DMS79 treated with DMSO at 0.1 percent for 48 hours (cell line): ENCODE measurements at regions not wholly inside any gene's neighbourhood (a gene's known extent, or its start where the extent isn't known, plus 50 kb on each side); places are given as distances from the start of the nearest gene placed in this dataset.

ENCODE experiments used
- DNase-seq: peaks from one replicate; lab custom pipeline; 2025; lab: John Stamatoyannopoulos, UW

DNA sequence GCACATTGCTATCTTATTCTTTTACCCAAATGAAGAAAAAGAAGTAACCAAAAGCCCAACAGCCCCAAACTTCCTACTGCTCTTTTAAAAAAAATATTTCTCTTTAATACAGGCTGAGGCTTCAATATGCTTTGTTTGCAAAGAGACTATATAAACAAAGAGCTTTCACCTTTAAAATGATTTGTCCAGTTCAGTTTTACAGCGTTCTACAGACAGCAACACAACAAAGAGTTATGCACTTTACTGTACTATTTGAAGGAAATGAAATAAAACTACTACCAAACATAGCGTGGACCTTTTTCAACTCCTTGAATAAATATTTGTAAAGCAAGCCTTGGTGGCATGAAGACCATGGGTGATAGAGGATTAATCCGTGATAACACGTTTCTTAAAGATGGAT, 151.2 kb downstream of the FGF9 start:
- DNase-seq = no peak

DNA sequence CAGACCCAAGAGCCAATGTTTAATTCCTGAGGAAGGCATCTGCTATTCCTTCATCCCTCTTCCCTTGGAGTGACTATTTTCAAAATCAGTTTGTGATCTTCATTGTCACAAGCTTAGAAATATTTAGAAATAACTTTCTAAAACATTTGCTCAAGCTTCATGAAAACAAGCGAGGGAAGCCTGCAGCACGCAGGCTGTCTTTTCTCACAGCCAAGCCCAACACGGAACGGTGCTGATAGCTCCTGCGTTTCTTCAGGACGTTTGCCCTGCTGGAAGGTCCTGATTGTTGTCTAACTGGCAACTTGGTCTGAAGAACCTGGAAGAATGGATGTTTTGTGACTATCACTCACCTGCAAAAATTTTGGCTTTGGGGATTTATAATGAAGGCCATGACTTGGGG, 152.5 kb downstream of the FGF9 start:
- DNase-seq = no peak

DNA sequence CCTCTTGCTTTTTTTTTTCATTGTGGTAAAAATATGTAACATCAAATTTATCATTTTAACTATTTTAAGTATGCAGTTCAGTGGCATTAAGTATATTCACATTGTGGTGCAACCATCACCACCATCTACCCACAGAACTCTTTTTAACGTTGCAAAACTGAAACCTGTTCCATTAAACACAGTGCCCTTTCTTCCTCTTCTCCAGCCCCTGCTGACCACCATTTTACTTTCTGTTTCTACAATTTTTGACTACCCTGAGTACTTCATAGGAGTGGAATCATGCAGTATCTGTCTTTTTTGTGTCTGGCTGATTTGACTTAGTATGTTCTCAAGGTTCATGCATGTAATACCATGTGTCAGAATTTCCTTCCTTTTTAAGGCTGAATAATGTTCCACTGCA, 153.1 kb downstream of the FGF9 start:
- DNase-seq = no peak

DNA sequence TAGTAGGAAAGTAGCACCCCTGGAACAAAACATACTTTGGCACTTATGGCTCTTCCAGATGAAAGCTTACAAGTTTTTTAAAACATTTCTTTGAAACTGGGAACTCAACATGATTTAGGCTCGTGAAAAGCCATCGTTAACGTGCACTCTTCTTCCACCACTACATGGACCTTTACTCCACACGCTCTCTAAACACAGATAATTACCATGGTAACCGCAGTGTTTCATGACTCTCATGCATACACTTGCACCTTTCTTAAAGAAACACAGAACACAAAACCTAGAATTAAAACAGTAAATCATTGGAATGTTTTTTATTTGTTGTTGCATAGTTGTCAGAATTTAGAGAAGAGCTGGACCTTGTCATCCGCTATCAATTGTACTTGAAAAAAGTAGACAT, 154.3 kb downstream of the FGF9 start:
- DNase-seq = no peak

DNA sequence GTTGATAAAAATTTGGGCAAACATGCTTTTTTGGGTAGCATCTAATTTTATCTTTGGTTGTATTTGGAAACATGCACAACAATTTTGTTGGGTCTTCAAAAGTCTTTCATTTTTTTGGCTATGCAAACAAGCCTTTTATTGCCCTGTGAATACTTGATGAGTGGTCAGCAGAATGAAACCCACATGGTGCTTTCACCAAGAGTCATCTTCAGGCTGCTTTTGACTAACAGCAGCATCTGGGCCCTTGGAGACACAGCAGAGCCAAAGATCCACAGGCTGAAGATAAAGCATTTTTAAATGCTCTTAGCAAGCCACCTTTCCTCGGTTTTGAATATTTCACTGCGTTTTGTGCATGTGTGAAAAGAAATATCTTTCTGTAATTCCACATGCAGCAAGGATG, 154.9 kb downstream of the FGF9 start:
- DNase-seq = no peak

DNA sequence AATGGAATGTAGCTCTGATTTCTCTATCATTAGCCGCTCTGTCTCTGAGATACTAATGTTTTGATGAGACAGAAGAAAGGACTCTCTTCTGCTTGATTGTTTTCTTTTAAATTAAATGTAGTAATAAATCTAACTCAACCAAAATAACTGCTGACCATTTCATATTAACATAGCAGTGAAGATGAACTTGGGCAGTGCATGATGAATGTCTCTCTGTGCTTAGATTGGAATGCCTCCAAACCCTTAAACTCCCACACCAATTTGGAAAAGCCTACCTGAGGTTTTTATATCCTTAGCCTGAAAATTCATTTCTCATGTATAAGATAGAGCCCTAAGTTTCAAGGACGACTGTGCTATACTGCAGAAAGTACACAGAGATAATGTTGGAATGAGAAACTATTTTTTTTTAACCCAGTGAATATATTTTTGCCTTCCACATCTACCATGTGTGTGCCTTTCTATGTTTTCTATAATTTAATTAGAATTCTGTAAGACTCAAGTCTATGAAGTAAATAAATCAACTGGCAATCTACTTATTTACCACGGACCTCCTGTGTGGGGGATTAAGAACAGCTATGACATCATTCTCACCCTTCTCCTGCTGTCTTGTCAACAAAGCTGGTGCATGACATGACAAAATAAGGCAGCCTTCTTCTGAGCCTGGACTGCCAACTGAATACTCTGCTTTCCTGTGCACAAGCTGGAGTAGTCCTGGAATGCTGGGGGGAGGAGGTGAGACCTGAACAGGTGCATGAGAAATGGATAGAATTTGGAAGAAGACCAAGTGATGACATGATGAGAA, 155.5 kb downstream of the FGF9 start:
- no peak for DNase-seq

DNA sequence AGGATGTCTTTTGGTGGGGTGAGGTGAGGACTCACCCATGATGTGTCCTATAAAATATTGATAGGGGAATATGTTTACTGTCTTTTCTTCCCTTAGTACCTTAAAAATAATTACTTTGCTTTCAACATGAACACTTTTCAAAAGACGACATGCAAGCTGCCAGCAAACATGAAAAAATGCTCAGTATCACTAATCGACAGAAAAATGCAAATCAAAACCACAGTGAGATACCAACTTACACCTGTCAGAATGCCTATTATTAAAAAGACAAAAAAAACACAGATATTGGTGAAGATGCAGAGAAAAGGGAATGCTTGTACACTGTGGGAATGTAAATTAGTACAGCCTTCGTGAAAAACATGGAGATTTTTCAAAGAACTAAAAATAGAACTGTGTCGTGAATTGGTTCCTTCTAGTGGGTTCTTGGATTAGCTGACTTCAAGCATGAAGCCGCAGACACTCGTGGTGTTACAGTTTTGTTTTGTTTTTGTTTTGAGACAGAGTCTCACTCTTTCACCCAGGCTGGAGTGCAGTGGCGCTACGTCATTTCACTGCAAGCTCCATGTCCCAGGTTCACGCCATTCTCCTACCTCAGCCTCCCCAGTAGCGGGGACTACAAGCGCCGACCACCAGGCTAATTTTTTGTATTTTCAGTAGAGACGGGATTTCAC, 160.9 kb downstream of the FGF9 start:
- DNase-seq = no peak

DNA sequence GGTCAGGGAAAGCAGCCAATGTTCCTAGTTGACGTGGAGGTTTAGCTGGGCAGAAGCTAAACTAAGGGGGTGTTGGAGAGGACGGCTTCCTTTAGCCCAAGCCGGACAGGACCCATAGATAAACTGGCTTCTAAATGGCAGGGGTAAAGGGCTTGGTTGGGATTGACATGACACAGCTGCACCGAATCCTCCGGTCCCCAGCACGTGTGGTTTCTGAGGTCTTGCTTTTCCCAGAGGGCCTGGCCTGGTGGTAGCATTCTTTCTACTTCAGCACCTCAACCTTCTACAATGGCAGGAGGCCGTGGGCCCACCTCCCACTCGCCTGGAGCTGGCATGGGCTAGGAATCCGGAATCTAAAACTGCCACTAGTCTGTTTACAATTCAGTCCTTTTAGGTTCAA, 163.0 kb downstream of the FGF9 start:
- no peak for DNase-seq

DNA sequence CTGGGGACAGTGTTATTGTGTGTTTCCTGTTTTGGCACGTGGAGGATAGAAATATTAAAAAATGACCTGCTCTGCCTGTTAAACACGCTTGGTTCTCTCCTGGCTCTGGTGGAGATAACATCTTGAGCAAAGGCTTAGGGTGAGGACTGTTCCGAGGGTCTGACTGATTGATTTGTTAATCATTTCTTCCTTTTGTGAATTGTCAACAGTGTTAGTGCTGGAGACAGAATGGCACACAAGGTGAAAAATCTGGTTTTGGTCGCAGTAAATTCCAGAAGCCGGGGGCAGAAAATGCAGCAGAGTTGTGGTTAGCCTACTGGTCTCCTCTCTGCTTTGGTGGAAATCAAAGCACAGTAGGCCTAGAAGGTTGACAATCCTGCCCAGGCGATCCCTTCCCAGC, 163.6 kb downstream of the FGF9 start:
- no peak for DNase-seq

DNA sequence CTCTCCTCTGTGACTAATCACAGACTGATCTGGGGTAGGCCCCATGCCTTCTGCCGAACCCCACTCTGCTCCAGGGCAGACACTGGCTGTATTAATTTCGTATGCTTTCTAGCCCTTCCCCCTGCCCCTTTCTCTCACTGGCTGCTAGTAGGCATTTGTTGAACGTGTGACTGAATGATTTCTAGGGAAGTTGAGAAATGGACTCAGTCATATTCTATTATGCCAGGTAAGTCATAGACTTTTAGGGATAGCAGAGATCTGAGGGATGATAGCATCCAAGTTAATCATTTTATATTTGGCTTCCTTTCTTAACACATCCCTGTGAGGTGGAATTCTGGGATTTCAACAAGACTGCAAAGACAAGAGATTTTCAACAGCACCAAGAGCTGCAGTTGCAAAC, 166.4 kb downstream of the FGF9 start:
- no peak for DNase-seq

DNA sequence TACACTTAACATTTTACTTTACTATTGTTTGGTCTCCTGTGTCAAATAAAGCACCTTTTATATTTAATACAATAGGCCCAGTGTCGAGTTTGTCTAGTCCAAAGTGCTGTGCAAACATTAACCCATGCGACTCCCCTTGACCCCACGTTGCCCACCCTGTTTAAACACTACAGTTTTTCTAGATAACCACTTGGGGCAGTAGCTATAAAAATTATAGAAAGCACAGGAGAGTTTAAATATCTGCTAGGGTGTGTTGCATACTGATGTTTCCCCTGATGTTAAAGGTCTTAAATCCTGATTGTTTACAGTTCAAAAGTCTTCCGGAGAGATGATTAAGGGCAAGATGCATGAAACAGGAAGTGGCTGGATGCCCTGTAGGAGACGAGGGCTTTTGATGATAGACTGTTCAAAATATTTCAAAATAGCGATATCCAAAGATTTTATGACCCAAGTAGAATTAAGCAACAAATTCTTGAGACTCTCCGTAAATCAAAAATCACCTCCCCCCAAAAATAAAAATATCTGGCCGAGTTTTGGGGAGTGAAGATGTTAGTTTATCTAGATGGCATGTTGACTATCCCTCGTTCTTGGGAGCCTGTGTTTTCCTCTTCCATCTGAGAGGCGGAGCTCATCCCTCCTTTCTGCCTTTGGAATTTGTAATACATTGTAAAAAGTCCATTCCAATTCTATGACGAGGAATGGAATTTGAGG, 167.1 kb downstream of the FGF9 start:
- DNase-seq = no peak

DNA sequence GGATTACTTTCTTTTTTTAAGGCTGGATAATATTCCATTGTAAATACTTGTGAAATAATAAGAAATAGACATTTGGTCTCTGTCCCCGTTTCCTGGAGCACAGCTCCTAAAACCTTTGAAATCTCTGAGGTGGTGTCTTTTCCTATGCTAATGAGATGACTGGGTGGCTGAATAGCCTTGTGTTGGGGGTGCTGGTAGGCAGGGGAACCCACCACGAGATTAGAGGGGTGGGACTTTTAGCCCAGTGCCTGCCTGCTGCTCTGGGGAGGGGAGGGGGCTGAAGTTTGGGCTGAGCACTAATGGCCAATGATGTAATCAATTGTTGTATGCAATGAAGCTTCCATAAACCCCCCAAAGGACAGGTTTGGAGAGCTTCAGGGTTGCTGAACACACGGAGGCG, 175.7 kb downstream of the FGF9 start:
- no peak for DNase-seq

DNA sequence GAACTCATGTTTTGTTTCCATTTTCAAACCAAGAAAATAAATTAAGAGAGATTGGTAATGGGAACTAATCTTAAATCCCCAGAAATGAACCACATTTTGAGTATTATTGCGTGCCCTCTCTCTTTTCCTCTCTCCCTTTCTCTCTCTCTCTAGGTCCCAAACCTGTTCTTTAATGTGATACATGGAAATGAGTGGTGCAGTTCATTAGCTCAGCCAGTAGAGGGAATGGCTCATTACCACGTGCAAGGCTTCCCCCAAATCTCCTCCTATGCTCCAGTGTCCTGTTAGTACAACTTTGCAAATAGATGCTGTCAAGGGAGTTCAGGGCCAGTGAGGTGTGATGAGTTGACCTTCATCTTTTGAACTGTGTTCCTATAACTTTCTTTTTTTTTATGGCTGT, 178.4 kb downstream of the FGF9 start:
- no peak for DNase-seq

DNA sequence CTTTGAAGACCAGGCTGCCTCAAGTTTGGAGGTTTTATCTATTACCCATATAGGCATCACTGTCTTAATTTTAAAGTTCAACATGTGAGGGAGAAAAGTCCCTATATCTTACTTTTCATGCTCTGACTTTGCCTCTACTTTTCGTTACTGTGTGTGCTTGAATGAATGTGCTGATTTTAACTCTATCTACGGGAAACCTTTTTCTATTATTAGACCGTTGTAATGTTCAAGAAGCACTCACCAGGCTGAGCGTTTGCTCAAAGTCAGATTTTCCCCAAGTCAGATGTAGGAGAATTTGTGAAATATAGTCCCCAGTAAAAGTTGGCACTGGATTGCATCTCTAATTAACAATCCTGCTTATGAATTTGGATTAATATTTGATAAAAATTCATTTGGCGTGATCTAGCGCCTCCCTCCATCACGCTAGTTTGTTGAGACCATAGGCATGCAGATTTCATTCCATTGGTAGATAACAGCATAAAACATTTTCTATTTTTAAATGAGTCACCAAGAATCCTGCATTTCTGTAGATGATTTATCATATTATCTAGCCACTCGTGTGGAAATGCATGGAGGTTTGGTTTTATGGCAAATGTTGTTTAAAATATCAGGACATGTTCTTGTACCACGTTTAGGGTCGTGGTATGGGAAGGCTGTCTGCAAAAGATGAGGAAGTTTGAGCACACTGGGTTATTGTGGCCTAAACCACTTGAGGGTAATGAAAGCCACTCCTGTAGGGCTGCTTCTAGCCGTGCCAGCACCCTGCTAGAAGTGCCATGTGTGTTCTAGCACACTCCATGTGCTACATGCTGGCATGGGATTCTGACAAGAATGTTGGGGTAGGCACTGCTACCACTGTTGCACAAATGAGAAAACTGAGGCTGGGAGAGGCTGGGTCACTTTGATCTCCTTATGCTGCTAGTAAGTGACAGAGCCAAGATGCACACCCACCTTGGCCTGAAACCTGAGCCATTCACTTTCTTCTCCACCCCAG, 179.4 kb downstream of the FGF9 start:
- DNase-seq = no peak

DNA sequence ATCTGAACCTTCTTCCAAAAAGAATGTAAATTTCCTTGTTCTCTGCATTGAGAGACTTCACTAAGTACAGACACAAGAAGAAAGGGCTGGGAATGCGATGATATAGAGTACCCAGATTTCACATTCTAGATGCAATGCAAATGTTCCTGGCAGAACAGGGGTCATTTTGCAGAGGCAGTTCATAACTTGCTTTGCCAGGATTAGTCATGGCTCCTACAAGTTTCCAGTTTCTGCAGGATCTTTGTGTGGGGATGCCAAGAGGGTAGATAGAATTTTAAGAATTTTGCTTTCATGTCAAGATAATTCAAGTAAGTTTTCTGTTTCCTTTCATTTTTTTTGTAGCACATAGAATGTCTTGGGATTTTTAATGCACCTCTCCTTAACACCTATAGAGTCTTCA, 181.2 kb downstream of the FGF9 start:
- no peak for DNase-seq

DNA sequence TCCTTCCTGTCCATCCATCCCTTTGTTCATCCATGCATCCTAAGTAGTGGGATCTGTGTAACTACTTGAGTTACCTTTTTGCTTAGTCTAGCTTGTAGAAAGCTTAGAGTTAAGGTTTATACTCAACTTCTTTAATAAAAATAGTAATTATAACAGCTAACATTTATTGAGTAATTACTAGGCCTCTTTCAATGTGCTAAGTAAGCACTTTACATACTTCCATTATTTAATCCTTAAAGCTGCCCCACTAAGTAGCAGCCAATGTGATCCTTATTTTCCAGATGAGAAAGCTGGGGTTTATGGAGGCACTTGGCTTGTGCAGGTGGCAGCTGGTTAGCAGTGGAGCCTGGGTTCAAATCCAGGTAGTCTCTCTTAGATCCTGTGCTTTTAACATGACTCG, 182.9 kb downstream of the FGF9 start:
- no peak for DNase-seq

DNA sequence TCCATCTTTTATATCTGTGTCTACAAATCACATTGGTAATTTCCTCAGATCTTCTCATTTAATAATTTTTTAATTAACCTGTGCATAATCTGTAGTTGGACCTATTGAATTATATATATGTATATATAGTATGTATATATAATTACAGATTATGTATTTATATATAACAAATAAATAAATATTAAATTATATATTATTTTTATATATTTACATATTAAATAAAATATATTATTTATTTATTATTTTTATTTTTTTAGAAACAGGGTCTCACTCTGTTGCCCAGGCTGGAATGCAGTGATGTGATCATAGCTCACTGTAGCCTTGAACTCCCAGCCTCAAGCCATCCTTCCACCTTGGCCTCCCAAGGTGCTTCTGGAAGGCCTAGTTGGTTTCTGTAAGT, 197.9 kb downstream of the FGF9 start:
- DNase-seq = no peak

DNA sequence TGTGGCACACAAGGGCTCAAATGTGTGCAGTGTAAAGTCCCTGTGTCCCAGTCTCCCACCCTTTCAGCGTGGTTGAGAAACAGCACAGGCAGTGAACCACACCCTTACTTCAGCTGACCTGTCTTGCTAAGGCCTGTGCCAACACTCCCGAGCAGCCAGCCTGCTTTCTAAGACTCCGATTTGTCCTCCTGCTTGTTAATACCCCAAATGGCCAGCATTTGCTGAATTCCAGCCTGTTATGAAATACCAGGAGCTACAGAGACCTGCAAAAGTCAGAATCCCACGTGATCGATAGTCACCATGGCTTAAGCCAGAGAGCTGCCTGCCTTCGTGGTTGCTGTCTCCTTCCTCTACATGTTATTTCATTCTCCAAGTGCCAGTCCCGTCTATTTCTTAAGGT, 200.5 kb downstream of the FGF9 start:
- no peak for DNase-seq

DNA sequence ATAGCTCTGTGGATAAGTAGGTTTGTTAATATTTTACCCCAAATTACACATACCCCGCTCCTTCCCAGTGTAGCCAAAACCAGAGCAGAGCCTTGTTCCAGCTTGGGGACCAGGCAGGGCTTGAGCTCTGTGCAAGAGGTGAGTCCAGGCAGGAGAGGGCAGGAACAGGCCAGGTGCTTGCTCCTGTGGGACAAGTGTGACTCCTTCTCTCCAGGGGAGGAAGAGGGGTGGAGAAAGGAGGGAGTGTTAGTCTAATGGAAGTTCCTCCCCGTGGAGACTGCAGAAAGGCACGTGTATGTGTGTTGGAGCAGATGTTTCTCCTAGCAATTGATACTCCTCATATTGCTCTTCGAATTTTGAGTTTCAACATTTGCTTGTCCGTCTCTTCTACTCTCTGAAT, 201.0 kb downstream of the FGF9 start:
- no peak for DNase-seq

DNA sequence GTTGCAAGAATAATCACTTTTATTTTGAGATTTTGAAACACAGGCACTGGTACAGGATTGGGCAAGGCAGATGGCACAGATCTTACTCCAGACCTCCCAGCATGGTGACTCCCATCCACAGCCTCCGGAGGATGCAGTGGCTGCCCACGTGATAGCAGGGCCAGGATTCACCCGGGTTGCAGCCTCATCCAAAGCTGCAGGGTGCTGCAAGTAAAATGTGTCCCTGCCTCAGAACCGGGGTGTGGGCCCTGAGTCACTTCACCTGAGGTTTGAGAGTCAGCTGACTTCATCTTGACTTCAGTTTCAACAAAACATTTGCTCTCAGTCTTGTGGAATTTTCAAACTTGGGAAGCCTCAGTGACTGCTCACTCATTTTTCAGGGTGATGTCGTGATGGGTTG, 201.9 kb downstream of the FGF9 start:
- no peak for DNase-seq

DNA sequence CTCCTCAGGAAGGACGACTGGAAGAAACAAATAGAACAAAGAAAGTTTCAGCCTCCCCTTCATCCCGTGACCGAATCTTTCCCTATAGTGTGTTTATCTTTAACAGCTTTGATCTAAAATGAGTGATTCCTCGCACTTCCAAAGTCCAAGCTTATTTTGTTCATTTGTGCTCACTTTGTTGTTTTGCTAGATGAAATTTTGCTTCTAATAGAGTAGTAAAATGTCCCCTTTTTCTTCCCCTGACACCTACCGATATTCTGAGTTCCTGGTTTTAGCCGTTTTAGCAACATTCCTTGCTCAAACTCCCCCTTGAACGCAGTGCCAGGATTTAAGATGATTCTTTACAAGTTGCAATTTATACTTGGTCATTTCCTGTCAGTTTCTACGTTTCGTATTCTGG, 204.2 kb downstream of the FGF9 start:
- DNase-seq = no peak

DNA sequence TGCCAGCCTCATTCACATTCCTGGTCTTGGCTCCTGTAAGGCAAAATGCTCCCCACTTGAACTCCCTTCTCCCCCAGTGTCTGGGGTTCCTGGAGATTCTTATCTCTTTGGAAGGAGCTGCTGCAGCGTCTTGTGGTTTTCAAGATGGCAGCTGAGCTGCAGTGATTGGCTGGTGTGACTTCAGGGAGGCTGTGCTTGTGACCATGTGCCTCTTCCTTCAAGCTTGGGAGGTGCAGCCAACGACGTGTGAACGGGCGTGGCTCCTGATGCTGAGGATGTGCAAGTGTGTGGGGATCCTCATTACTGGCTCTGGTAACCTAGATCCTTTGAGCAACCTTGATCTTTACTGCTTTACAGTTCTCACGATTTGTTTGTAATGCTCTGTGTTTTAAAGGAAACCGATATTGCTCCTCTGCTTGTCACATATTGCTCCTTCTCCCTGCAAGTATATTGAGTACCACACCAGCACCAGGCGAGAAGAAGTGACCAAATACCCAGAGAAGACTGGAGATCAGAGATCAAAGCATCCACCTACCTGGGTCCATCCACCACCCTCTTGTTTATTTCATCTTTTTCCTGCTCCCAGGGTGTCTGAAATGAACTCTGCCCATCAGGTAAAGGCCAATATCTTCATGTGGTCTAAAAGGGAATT, 208.5 kb downstream of the FGF9 start:
- no peak for DNase-seq
